ENCODE measurements at regions not wholly inside any gene's neighbourhood (a gene's known extent, or its start where the extent isn't known, plus 50 kb on each side); places are given as distances from the start of the nearest gene placed in this dataset.

- POLR2A ChIA-PET: interaction anchor here (0.6 to 1.2 kb wide), 2 partner anchors 9 to 38 kb away, joined by 3 read pairs; no protein-coding TSS in a partner anchor
- CTCF ChIA-PET (ENCODE audit: low intra/inter-chr PET ratio): no interaction called here
- 4% methylated on average over 4 of the region's 4 CpGs for WGBS (ENCODE audit: insufficient coverage, low coverage, missing lambda C conversion rate)
- no peak for ATAC-seq
- Histone ChIP-seq H3K27ac (ENCODE audit: extremely low read depth, low read depth, low read length) (no peak overlapping the region), H3K9ac (ENCODE audit: insufficient read depth in 1 of 2, low read depth in 2 of 2, low read length in 2 of 2) (no peak overlapping the region), H4K20me1 (replicated peaks; ENCODE audit: control insufficient read depth, insufficient read depth, low read length) (no peaks in the 10 kb centered on the region; the same call in 1 of the 2 replicates), H3K4me2 (ENCODE audit: insufficient read depth, low read length) (no peak overlapping the region), H2AFZ (ENCODE audit: low read depth, low read length) (no peak overlapping the region), H3K9me1 (ENCODE audit: control insufficient read depth, insufficient read depth, low read length) (no peaks in the 10 kb centered on the region), H3K9me3 (replicated peaks; ENCODE audit: control insufficient read depth, insufficient read depth, low read depth, low read length) (no peaks in the 10 kb centered on the region), H3K79me2 (ENCODE audit: control insufficient read depth, insufficient read depth, low read length) (no peaks in the 10 kb centered on the region), H3K27me3 (ENCODE audit: control insufficient read depth in 2 of 2, insufficient read depth in 2 of 2, low read length in 2 of 2) (peaks cover 6 to 8% of the 10 kb centered on the region in 2 experiments; a peak in 4 of 5 replicates), H3K4me1 (replicated peaks in 1 of 2; ENCODE audit: control insufficient read depth in 2 of 2, insufficient read depth in 2 of 2, low read length in 2 of 2) (no peaks in the 10 kb centered on the region), H3K36me3 (ENCODE audit: control insufficient read depth, insufficient read depth, low read length) (no peaks in the 10 kb centered on the region), H3K4me3 (no peak overlapping the region)
- in situ Hi-C loops (cut with MboI) (no loop called here), intact Hi-C loops (cut with micrococcal nuclease) (no loop called here)
- FAIRE-seq: no peak
- BruUV-seq (replicated peaks): no TSS peak
- DNase-seq (ENCODE audit: extremely low read depth in 1 of 4, low spot score in 3 of 4): no peak
- TF ChIP-seq KDM5B (IDR thresholded peaks at IDR 0.05; ENCODE audit: insufficient replicate concordance, low read depth, low read length) (no peak), ZNF274 (IDR thresholded peaks at IDR 0.05; ENCODE audit: borderline replicate concordance, low read depth, low read length) (no peak), CHD2 (IDR thresholded peaks at IDR 0.05; ENCODE audit: low read depth, low read length) (no peak), GTF2E2 (tag; IDR thresholded peaks at IDR 0.05) (no peak)
- TF ChIP-seq, protein P1, sequence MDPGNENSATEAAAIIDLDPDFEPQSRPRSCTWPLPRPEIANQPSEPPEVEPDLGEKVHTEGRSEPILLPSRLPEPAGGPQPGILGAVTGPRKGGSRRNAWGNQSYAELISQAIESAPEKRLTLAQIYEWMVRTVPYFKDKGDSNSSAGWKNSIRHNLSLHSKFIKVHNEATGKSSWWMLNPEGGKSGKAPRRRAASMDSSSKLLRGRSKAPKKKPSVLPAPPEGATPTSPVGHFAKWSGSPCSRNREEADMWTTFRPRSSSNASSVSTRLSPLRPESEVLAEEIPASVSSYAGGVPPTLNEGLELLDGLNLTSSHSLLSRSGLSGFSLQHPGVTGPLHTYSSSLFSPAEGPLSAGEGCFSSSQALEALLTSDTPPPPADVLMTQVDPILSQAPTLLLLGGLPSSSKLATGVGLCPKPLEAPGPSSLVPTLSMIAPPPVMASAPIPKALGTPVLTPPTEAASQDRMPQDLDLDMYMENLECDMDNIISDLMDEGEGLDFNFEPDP (CRISPR knock-in tag; IDR thresholded peaks at IDR 0.05): no peak
- TF ChIP-seq, protein P2, sequence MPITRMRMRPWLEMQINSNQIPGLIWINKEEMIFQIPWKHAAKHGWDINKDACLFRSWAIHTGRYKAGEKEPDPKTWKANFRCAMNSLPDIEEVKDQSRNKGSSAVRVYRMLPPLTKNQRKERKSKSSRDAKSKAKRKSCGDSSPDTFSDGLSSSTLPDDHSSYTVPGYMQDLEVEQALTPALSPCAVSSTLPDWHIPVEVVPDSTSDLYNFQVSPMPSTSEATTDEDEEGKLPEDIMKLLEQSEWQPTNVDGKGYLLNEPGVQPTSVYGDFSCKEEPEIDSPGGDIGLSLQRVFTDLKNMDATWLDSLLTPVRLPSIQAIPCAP (CRISPR knock-in tag; IDR thresholded peaks at IDR 0.05; ENCODE audit: borderline replicate concordance): no peak
- TF ChIP-seq, protein P3, sequence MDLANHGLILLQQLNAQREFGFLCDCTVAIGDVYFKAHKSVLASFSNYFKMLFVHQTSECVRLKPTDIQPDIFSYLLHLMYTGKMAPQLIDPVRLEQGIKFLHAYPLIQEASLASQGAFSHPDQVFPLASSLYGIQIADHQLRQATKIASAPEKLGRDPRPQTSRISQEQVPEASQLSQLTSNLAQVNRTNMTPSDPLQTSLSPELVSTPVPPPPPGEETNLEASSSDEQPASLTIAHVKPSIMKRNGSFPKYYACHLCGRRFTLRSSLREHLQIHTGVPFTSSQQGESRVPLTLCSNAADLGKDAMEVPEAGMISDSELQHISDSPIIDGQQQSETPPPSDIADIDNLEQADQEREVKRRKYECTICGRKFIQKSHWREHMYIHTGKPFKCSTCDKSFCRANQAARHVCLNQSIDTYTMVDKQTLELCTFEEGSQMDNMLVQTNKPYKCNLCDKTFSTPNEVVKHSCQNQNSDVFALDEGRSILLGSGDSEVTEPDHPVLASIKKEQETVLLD (IDR thresholded peaks at IDR 0.05): no peak
- TF ChIP-seq, protein P4, sequence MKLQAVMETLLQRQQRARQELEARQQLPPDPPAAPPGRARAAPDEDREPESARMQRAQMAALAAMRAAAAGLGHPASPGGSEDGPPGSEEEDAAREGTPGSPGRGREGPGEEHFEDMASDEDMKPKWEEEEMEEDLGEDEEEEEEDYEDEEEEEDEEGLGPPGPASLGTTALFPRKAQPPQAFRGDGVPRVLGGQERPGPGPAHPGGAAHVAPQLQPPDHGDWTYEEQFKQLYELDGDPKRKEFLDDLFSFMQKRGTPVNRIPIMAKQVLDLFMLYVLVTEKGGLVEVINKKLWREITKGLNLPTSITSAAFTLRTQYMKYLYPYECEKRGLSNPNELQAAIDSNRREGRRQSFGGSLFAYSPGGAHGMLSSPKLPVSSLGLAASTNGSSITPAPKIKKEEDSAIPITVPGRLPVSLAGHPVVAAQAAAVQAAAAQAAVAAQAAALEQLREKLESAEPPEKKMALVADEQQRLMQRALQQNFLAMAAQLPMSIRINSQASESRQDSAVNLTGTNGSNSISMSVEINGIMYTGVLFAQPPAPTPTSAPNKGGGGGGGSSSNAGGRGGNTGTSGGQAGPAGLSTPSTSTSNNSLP (IDR thresholded peaks at IDR 0.05; ENCODE audit: borderline replicate concordance, low read depth, low read length): no peak
- TF ChIP-seq, protein P5, sequence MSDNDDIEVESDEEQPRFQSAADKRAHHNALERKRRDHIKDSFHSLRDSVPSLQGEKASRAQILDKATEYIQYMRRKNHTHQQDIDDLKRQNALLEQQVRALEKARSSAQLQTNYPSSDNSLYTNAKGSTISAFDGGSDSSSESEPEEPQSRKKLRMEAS (CRISPR knock-in tag; IDR thresholded peaks at IDR 0.05): no peak
Measured at GRCh38 chr5:56650386-56650785, 165.0 kb upstream of the MAP3K1 start.

Data from K562 (cell line).